ENCODE measurements at regions not wholly inside any gene's neighbourhood (a gene's known extent, or its start where the extent isn't known, plus 50 kb on each side); places are given as distances from the start of the nearest gene placed in this dataset.

DNA sequence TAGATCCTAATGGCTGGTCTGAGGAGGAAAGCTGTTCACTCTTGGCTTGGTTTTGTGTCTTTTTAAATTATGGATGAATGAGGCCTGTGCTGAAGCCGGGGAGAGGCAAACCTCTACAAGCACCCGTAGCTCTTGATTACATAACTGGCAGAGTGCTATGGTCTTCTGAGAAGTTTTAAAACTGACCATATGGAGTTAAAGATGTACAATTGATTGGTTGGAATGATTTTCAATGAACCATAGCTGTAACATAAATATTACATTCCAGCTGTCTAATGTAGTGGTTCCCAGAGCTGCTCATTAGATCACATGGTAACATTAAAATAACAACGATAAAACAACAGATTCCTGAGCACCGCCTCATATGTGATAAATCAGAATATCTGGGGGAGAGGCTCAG is 71.1 kb upstream of the MAP4K3 start:
- no peak for ATAC-seq
- Mint-ChIP-seq H3K36me3 (no peaks in the 10 kb centered on the region), H3K27me3 (peaks cover 13% of the 10 kb centered on the region), H3K4me1 (peaks cover 31% of the 10 kb centered on the region), H3K27ac (no peak overlapping the region), H3K4me3 (no peak overlapping the region), H3K9me3 (no peaks in the 10 kb centered on the region)

GRCh38 chr2:39510140-39510539 is 73.1 kb upstream of the MAP4K3 start:
- Mint-ChIP-seq H3K27me3 (no peaks in the 10 kb centered on the region), H3K27ac (no peak overlapping the region), H3K4me1 (peaks cover 28% of the 10 kb centered on the region), H3K4me3 (no peak overlapping the region), H3K9me3 (no peaks in the 10 kb centered on the region), H3K36me3 (no peaks in the 10 kb centered on the region)
- no peak for ATAC-seq

DNA sequence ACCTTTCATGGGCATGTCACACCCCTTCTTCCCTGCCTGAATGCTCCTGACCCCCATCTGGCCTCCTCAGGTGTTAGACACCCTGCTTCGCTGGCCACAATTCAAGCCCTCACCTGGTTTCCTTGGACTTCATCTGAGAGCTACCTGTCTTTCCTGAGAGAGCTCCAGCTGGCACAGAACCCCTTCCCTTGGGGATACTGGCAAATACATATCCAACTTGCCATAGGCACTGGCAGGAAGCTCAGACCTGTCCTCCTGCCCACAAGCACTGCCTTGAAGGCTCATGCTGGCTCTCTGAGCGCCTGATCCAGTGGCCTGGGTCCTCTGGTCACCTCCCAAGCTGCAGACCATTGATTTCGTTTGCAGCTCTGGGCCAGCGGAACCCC is 74.1 kb upstream of the MAP4K3 start:
- H3K27me3 Mint-ChIP-seq, result no peaks in the 10 kb centered on the region
- no peaks in the 10 kb centered on the region for H3K36me3 Mint-ChIP-seq
- H3K9me3 Mint-ChIP-seq, result no peaks in the 10 kb centered on the region
- no peak overlapping the region for H3K27ac Mint-ChIP-seq
- no peak for ATAC-seq
- H3K4me1 Mint-ChIP-seq, result peaks cover 28% of the 10 kb centered on the region
- H3K4me3 Mint-ChIP-seq, result no peak overlapping the region

- H3K36me3 Mint-ChIP-seq, result no peaks in the 10 kb centered on the region
- H3K4me3 Mint-ChIP-seq, result no peak overlapping the region
- H3K9me3 Mint-ChIP-seq, result no peaks in the 10 kb centered on the region
- H3K4me1 Mint-ChIP-seq, result peaks cover 28% of the 10 kb centered on the region
- no peak for ATAC-seq
- H3K27me3 Mint-ChIP-seq, result no peaks in the 10 kb centered on the region
- H3K27ac Mint-ChIP-seq, result peak overlapping the region; percentile 50
These were observed 74.7 kb upstream of the MAP4K3 start for GRCh38 chr2:39511605-39512433.

DNA sequence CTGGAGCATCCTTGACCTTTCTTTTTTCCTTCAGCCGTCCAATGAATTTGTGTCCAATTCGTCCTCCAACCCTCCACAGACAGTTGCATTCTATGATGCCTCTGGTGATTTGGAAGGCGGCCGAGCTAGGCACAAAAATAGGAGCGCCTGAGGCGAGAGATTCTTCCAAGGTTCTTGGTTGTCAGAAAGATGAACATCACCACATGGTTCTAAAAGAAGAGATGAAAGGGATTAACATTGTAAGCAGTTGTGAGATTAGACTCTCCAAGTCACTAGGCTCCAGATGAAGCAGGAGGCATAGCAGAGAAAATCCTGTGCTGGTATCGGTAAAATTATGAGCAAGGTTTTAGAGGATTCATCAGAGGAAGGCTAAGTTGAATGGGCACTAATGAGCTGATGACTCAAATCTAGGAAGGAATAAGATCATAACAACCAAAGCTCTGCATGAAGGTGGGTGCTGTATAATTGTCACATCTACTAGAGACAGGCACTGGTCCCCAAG is 75.4 kb upstream of the MAP4K3 start:
- Mint-ChIP-seq H3K9me3 (no peaks in the 10 kb centered on the region), H3K4me1 (peaks cover 28% of the 10 kb centered on the region), H3K4me3 (no peak overlapping the region), H3K27me3 (no peaks in the 10 kb centered on the region), H3K27ac (peak overlapping the region; percentile 50), H3K36me3 (no peaks in the 10 kb centered on the region)
- ATAC-seq, result no peak

- ATAC-seq, result no peak
- H3K9me3 Mint-ChIP-seq, result no peaks in the 10 kb centered on the region
- H3K4me3 Mint-ChIP-seq, result no peak overlapping the region
- H3K36me3 Mint-ChIP-seq, result no peaks in the 10 kb centered on the region
- no peaks in the 10 kb centered on the region for H3K27me3 Mint-ChIP-seq
- H3K27ac Mint-ChIP-seq, result peak overlapping the region; percentile 50
- H3K4me1 Mint-ChIP-seq, result peaks cover 28% of the 10 kb centered on the region
These were observed 75.9 kb upstream of the MAP4K3 start for GRCh38 chr2:39512941-39513340.

DNA sequence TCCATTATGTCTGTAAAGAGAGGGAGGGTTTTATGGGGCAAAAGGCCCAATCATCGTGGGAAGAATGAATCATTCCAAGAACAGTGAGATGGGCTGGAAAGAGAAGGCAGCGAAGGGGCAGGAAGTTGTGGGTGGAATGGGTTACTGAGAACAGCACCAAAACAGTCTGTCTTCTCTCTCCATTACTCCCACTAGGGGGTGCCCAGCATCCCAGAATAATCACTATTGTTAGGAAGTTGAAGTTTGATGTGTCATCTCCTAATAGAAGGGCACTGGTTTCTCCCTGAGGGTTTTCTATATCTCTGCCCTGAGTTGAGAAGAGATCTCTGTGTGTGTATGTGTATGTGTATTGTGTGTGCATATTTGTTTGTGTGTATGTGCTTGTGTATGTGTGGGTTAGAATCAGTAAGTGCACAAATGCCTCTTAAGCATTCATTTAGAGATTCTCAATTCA is 76.6 kb upstream of the MAP4K3 start:
- peak; percentile 86 for ATAC-seq
- no peaks in the 10 kb centered on the region for H3K36me3 Mint-ChIP-seq
- H3K4me1 Mint-ChIP-seq, result peaks cover 28% of the 10 kb centered on the region
- no peaks in the 10 kb centered on the region for H3K9me3 Mint-ChIP-seq
- no peaks in the 10 kb centered on the region for H3K27me3 Mint-ChIP-seq
- peak overlapping the region; percentile 50 for H3K27ac Mint-ChIP-seq
- peak overlapping the region; percentile 2 for H3K4me3 Mint-ChIP-seq

DNA sequence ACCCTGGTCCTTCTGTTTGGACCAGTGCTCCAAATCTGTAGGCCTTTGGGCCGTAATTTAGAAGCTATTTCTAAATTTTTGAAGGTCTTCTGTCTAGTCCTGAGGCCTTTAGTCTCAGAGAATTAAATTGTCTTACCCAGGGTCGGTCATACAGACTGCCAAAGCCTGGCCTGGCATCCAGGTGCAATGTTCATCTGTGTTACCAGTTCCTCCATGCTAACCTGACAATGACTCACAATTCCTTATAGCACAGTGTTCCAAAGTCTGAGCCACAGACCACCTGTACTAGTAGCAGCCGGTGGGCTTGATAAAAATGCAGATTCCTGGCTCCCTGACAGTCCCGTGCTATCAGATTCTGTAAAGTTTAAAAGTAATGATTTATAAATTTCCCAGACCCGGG is 77.7 kb upstream of the MAP4K3 start:
- ATAC-seq, result no peak
- Mint-ChIP-seq H3K9me3 (no peaks in the 10 kb centered on the region), H3K4me3 (no peak overlapping the region), H3K27ac (no peak overlapping the region), H3K36me3 (no peaks in the 10 kb centered on the region), H3K4me1 (peaks cover 28% of the 10 kb centered on the region), H3K27me3 (no peaks in the 10 kb centered on the region)

DNA sequence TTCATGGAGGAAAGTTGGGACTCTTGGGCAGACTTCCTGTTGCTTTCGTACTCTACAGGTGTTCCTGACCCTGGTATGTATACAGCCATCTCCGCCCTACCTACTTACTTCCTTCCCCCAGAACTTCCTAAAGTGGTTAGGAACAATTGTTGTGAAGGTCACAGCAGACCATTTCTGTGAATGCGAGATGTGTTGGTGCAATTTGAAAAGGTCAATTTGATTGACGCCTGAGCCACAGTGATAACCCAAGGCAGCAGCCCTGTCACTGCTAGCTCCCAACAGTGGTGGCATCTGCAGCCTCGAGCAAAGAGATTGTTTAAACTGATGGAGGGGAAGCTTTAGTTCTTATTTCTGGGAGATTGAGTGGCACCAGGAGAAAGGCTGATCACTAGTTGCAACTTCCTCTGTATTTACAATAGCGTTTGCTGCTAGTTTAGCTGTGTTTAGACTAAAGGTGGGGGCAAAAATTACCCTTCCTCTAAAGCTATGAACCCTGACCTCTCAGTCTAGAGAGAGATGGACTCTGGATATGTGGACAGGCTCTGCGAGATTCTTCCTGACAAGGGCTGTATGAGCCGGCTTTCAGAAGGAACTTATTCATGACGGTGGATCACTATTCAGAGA is 78.3 kb upstream of the MAP4K3 start:
- no peaks in the 10 kb centered on the region for H3K27me3 Mint-ChIP-seq
- H3K9me3 Mint-ChIP-seq, result no peaks in the 10 kb centered on the region
- no peaks in the 10 kb centered on the region for H3K36me3 Mint-ChIP-seq
- no peak overlapping the region for H3K4me3 Mint-ChIP-seq
- peaks cover 28% of the 10 kb centered on the region for H3K4me1 Mint-ChIP-seq
- H3K27ac Mint-ChIP-seq, result no peak overlapping the region
- no peak for ATAC-seq

DNA sequence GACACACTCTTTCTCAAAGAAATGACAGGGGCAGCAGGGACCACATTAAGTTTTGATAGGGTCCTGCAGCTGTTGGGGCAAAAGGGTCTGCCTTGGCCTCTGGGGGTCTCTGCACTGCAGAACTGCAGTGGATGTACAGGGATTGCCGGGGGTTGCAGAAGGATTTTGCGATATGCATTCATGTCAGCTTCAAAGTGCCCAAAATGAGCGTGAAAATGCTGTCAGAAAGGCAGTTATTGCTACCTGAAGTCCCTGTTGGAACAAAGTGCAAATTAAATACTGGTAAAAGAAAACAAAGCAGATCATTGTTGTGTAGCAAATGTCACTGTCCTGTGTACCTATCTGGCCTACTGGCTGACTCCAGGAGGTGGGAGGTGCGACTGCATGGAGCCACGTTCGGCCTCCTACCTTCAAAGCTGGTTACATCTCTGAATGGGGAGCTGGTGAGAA is 78.8 kb upstream of the MAP4K3 start:
- Mint-ChIP-seq H3K27me3 (no peaks in the 10 kb centered on the region), H3K4me1 (peaks cover 28% of the 10 kb centered on the region), H3K36me3 (peaks cover 2% of the 10 kb centered on the region), H3K9me3 (peaks cover 3% of the 10 kb centered on the region), H3K27ac (no peak overlapping the region), H3K4me3 (no peak overlapping the region)
- no peak for ATAC-seq

GRCh38 chr2:39516347-39517101 is 79.4 kb upstream of the MAP4K3 start:
- H3K27me3 Mint-ChIP-seq, result no peaks in the 10 kb centered on the region
- H3K4me1 Mint-ChIP-seq, result peaks cover 28% of the 10 kb centered on the region
- H3K36me3 Mint-ChIP-seq, result peaks cover 9% of the 10 kb centered on the region
- no peak for ATAC-seq
- H3K9me3 Mint-ChIP-seq, result peaks cover 4% of the 10 kb centered on the region
- H3K27ac Mint-ChIP-seq, result no peak overlapping the region
- H3K4me3 Mint-ChIP-seq, result no peak overlapping the region

GRCh38 chr2:39517102-39517436 is 80.0 kb upstream of the MAP4K3 start:
- Mint-ChIP-seq H3K36me3 (peaks cover 12% of the 10 kb centered on the region), H3K9me3 (peaks cover 5% of the 10 kb centered on the region), H3K27me3 (no peaks in the 10 kb centered on the region), H3K4me1 (peaks cover 23% of the 10 kb centered on the region), H3K4me3 (no peak overlapping the region), H3K27ac (no peak overlapping the region)
- no peak for ATAC-seq

- Mint-ChIP-seq H3K9me3 (peaks cover 10% of the 10 kb centered on the region), H3K27me3 (no peaks in the 10 kb centered on the region), H3K4me3 (no peak overlapping the region), H3K36me3 (peaks cover 17% of the 10 kb centered on the region), H3K4me1 (peaks cover 18% of the 10 kb centered on the region), H3K27ac (no peak overlapping the region)
- ATAC-seq, result no peak
These were observed 80.5 kb upstream of the MAP4K3 start for GRCh38 chr2:39517622-39518021.

DNA sequence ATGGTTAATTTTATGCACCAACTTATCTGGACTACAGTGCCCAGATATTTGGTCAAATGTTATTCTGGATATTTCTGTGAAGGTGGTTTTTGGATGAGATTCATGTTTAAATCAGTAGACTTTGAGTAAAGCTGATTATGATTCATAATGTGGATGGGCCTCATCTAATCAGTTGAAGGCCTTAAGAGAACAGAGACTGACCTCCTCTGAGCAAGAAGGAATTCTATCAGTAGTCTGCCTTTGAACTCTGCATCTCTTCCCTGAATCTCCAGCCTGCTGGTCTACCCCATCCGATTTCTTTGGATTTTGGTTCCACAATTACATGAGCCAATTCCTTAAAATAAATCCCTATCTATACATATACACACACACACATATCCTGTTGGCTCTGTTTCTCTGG is 82.8 kb upstream of the MAP4K3 start:
- peaks cover 18% of the 10 kb centered on the region for H3K36me3 Mint-ChIP-seq
- no peaks in the 10 kb centered on the region for H3K4me1 Mint-ChIP-seq
- H3K27ac Mint-ChIP-seq, result no peak overlapping the region
- H3K27me3 Mint-ChIP-seq, result no peaks in the 10 kb centered on the region
- ATAC-seq, result no peak
- peaks cover 10% of the 10 kb centered on the region for H3K9me3 Mint-ChIP-seq
- no peak overlapping the region for H3K4me3 Mint-ChIP-seq

DNA sequence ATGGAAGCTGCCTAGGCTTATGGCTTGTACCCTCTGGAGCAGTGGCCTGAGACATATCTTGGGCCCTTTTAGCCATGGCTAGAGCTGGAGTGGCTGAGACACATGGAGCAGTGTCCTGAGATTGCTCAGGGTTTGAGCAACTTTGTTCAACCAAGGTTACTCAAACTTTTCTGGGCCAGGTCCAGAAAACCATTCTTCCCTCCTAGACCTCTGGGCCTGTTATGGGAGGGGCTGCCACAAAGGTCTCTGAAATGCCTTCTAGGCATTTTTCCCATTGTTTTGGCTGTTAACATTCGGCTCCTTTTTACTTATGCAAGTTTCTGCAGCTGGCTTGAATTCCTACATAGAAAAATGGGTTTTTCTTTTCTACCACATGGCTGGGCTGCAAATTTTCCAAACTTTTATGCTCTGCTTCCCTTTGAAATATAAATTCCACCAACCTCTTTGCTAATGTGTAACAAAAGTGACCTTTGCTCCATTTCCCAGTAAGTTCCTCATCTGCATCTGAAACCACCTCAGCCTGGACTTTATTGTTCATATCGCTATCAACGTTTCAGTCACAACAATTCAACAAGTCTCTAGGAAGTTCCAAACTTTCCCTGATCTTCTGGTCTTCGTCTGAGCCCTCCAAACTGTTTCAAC is 84.9 kb upstream of the MAP4K3 start:
- Mint-ChIP-seq H3K9me3 (peaks cover 10% of the 10 kb centered on the region), H3K4me3 (no peak overlapping the region), H3K4me1 (peaks cover 17% of the 10 kb centered on the region), H3K36me3 (peaks cover 18% of the 10 kb centered on the region), H3K27me3 (no peaks in the 10 kb centered on the region), H3K27ac (no peak overlapping the region)
- ATAC-seq, result no peak
